Endothelial cell of umbilical vein (primary cell): ENCODE measurements at regions not wholly inside any gene's neighbourhood (a gene's known extent, or its start where the extent isn't known, plus 50 kb on each side); places are given as distances from the start of the nearest gene placed in this dataset.

Experiments
- BruUV-seq: library from RNA; stranded (reverse); fragments of 400-500 nt; replicated peaks from 2 replicates; lab custom pipeline; 2021; lab: Mats Ljungman, UMichigan
- CTCF ChIA-PET: fragments of 300-600, 350-600 bp; sonication (Branson Sonifier 250); formaldehyde crosslinking; loops from one replicate; lab custom pipeline; 2021; ENCODE audit warnings: antibody characterized with exemption, inconsistent platforms; lab: Charles Lee
- POLR2A ChIA-PET: fragments of 300-600, 350-600 bp; sonication (Branson Sonifier 250); formaldehyde crosslinking; loops from one replicate; lab custom pipeline; 2021; ENCODE audit warnings: antibody characterized with exemption, inconsistent platforms; lab: Charles Lee
- DNase-seq: peaks from one replicate; pipeline ENCODE4 v3.0.0-alpha.2; 2011; ENCODE audit warnings: low read depth, low spot score
- FAIRE-seq: peaks from 2 replicates; lab custom pipeline; 2011; peaks lifted over from hg19 to GRCh38; lab: Jason Lieb, UNC
- H2AFZ ChIP-seq: 2 replicates; pipeline ENCODE4 v1.6.0; 2012; ENCODE audit warnings: low read depth, low read length, control low read depth, inconsistent platforms
- H3K27ac ChIP-seq: 2 replicates; pipeline ENCODE4 v1.5.1; 2011; ENCODE audit warnings: low read depth, mild to moderate bottlenecking, control low read depth, low read length, moderate library complexity; ENCODE audit not compliant: insufficient read depth
- H3K27me3 ChIP-seq, 2 experiments: 2 replicates each; pipeline versions ENCODE4 v1.6.0 to v1.6.1; 2011; ENCODE audit warnings: low read length in 2 of 2, mixed read lengths in 1 of 2; ENCODE audit not compliant: control insufficient read depth in 2 of 2, insufficient read depth in 2 of 2
- H3K36me3 ChIP-seq, 2 experiments: 2 replicates in 1 of 2; 3 replicates in 1 of 2; pipeline ENCODE4 v1.5.1; 2011; ENCODE audit warnings: low read length in 2 of 2, mild to moderate bottlenecking in 1 of 2, moderate library complexity in 1 of 2; ENCODE audit not compliant: control insufficient read depth in 2 of 2, insufficient read depth in 2 of 2; ENCODE audit errors: extremely low read depth in 1 of 2
- H3K4me1 ChIP-seq: 3 replicates; pipeline ENCODE4 v1.5.1; 2011; ENCODE audit warnings: mild to moderate bottlenecking, low read length; ENCODE audit not compliant: control insufficient read depth, insufficient read depth; ENCODE audit errors: extremely low read depth
- H3K4me2 ChIP-seq: 2 replicates; pipeline ENCODE4 v1.6.1; 2011; ENCODE audit warnings: low read length, control low read depth, mixed read lengths; ENCODE audit not compliant: insufficient read depth
- H3K4me3 ChIP-seq, 3 experiments: fragments of 200-600 bp in 1 of 3; sonication (generic), shearing (Covaris generic) in 1 of 3; replicated peaks in 1 of 3; 2 replicates each; pipeline ENCODE4 v1.5.1; 2011 to 2016; ENCODE audit warnings: control low read depth in 3 of 3, low read length in 3 of 3, mild to moderate bottlenecking in 2 of 3, inconsistent platforms in 1 of 3, low read depth in 1 of 3, moderate library complexity in 1 of 3; ENCODE audit not compliant: insufficient read depth in 1 of 3
- H3K79me2 ChIP-seq: 2 replicates; pipeline ENCODE4 v1.6.0; 2012; ENCODE audit warnings: low read length, inconsistent platforms; ENCODE audit not compliant: control insufficient read depth, insufficient read depth
- H3K9ac ChIP-seq: replicated peaks from 2 replicates; pipeline ENCODE3; 2011; ENCODE audit warnings: low read length, control low read depth; ENCODE audit not compliant: insufficient read depth; ENCODE audit errors: extremely low read depth
- H3K9me1 ChIP-seq: replicated peaks from 3 replicates; pipeline ENCODE4 v1.6.0; 2011; ENCODE audit warnings: mild to moderate bottlenecking, low read length; ENCODE audit not compliant: control insufficient read depth, insufficient read depth; ENCODE audit errors: extremely low read depth
- H3K9me3 ChIP-seq: replicated peaks from 2 replicates; pipeline ENCODE4 v1.5.1; 2012; ENCODE audit warnings: low read length, inconsistent platforms; ENCODE audit not compliant: control insufficient read depth, insufficient read depth
- H4K20me1 ChIP-seq: replicated peaks from 2 replicates; pipeline ENCODE3; 2011; ENCODE audit warnings: mild to moderate bottlenecking, low read length; ENCODE audit not compliant: control insufficient read depth, insufficient read depth; ENCODE audit errors: extremely low read depth
- CTCF ChIP-seq, 2 donors: IDR thresholded peaks; 1 replicate in 1 of 2; 2 replicates in 1 of 2; pipeline ENCODE4 v1.5.1; 2011; ENCODE audit warnings: low read length in 2 of 2, mild to moderate bottlenecking in 2 of 2, moderate library complexity in 2 of 2, control low read depth in 1 of 2, inconsistent platforms in 1 of 2, low read depth in 1 of 2; ENCODE audit not compliant: insufficient read depth in 1 of 2; ENCODE audit errors: extremely low read depth in 1 of 2
- EZH2 ChIP-seq: IDR thresholded peaks from 2 replicates; pipeline ENCODE4 v1.6.1; 2012; ENCODE audit warnings: borderline replicate concordance, low read depth, mild to moderate bottlenecking, moderate library complexity, low read length, inconsistent platforms; ENCODE audit not compliant: severe bottlenecking
- FOS ChIP-seq: IDR thresholded peaks from 2 replicates; pipeline ENCODE4 v1.6.1; 2011; ENCODE audit warnings: mild to moderate bottlenecking, low read length, moderate library complexity, borderline replicate concordance; ENCODE audit not compliant: insufficient read depth
- GATA2 ChIP-seq: IDR thresholded peaks from 2 replicates; pipeline ENCODE4 v1.7.0; 2011; ENCODE audit warnings: low read depth, mild to moderate bottlenecking, moderate library complexity, mixed read lengths, low read length; ENCODE audit not compliant: insufficient read length, insufficient read depth
- JUN ChIP-seq: IDR thresholded peaks from 2 replicates; pipeline ENCODE4 v1.6.1; 2011; ENCODE audit warnings: borderline replicate concordance, low read depth; ENCODE audit not compliant: insufficient read length, insufficient read depth
- MYC ChIP-seq: IDR thresholded peaks from one replicate; pipeline ENCODE4 v1.6.1; 2011; ENCODE audit warnings: mild to moderate bottlenecking, low read depth, low read length
- POLR2A ChIP-seq: IDR thresholded peaks from 2 replicates; pipeline ENCODE4 v1.6.1; 2012; ENCODE audit warnings: low read depth, mild to moderate bottlenecking, control low read depth, low read length
- POLR2AphosphoS5 ChIP-seq: IDR thresholded peaks from 2 replicates; pipeline ENCODE4 v1.6.1; 2012; ENCODE audit warnings: low read depth, mild to moderate bottlenecking, control low read depth, low read length, moderate library complexity; ENCODE audit not compliant: insufficient read depth
- dilution Hi-C: fragments of 300-500 bp; cut with MboI; formaldehyde crosslinking; loops from one replicate; pipeline ENCODE4 v1.15.0; 2019; ENCODE audit warnings: low sequenced_read_pairs; ENCODE audit not compliant: extremely low pct_ligation_motif_present
- intact Hi-C: fragments of 100-400 bp; cut with micrococcal nuclease; formaldehyde crosslinking; loops from one replicate; pipeline ENCODE4 v1.10.0; 2022
- TF ChIP-seq, protein P1 (sequence below): IDR thresholded peaks from 2 replicates; pipeline ENCODE4 v1.6.1; 2011; ENCODE audit not compliant: insufficient read depth, insufficient read length

DNA sequence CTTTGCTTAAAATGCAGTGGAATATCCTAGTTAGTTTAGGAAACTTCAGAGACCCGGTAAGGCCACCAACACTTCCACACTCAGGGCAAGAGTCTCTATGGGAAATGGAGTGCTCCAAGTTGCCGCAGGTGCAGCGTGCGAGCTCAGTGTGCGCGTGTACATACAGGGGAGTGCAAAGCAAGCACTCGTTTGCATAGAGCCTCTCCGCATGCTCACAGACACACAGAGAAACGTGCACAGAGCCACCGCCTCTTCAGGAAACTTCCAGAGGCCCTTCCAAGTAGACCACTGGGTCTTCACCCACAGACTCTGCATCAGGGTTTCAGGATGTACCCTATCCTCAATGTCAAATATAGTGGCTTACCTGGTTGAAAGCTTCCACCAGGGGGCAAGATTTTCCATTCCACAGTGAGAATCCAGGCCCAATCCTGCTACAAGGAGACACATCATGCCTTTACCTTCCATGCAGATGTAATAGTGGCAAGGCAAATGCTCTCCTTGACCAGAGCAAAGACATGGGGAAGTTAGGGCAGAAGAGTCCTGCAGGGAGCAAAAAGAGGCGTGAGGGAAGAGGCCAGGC is 513.0 kb upstream of the MYT1L start:
- TF ChIP-seq POLR2AphosphoS5: no peak
- Histone ChIP-seq H3K4me1 (no peaks in the 10 kb centered on the region), H3K27me3 (no peaks in the 10 kb centered on the region), H3K79me2 (no peaks in the 10 kb centered on the region), H2AFZ (no peak overlapping the region), H3K27ac (no peak overlapping the region), H3K36me3 (no peaks in the 10 kb centered on the region), H3K9me3 (peaks cover 6% of the 10 kb centered on the region), H3K4me2 (no peak overlapping the region), H3K9me1 (no peaks in the 10 kb centered on the region), H3K4me3 (no peak overlapping the region), H4K20me1 (no peaks in the 10 kb centered on the region), H3K9ac (no peak overlapping the region)
- POLR2A ChIA-PET: no interaction called here
- FAIRE-seq: no peak
- no peak for DNase-seq
- intact Hi-C loops: no loop called here
- BruUV-seq: no TSS peak
- dilution Hi-C loops: no loop called here
- CTCF ChIA-PET: no interaction called here

DNA sequence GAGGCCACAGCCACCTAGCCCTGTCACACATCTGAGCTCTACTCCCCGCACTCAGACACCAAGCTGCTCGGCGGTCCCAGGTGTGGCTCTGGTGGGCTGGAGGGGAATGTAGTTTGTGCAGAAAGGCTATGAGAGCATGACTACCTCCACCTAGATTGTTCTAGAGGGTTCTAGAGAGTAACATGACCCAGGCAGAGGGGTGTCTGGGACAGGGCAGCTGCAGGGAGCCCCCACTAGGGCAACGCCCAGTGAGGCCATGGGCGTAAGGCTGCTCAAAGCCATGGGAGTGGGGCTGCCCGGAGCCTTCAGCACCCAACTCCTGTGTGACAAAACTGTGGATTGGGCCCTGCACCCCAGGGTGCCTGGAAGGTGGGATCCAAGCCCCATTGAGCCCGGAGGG is 511.4 kb upstream of the MYT1L start:
- Histone ChIP-seq H3K4me3 (no peak overlapping the region), H3K4me1 (no peaks in the 10 kb centered on the region), H3K27me3 (no peaks in the 10 kb centered on the region), H4K20me1 (no peaks in the 10 kb centered on the region), H3K9me1 (no peaks in the 10 kb centered on the region), H3K79me2 (no peaks in the 10 kb centered on the region), H3K9ac (no peak overlapping the region), H3K27ac (no peak overlapping the region), H3K9me3 (peaks cover 9% of the 10 kb centered on the region), H3K36me3 (no peaks in the 10 kb centered on the region), H3K4me2 (no peak overlapping the region), H2AFZ (no peak overlapping the region)
- DNase-seq: no peak
- FAIRE-seq: no peak
- ChIA-PET POLR2A (no interaction called here), CTCF (no interaction called here)
- dilution Hi-C loops (no loop called here), intact Hi-C loops (no loop called here)
- TF ChIP-seq GATA2 (no peak), CTCF (IDR thresholded peaks at IDR 0.05; ENCODE audit: extremely low read depth in 1 of 2, insufficient read depth in 1 of 2, low read depth in 1 of 2, low read length in 2 of 2) (no peak), FOS (no peak), POLR2A (no peak), EZH2 (no peak), POLR2AphosphoS5 (no peak), JUN (no peak), MYC (no peak)
- TF ChIP-seq, protein P1, sequence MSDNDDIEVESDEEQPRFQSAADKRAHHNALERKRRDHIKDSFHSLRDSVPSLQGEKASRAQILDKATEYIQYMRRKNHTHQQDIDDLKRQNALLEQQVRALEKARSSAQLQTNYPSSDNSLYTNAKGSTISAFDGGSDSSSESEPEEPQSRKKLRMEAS: no peak
- no TSS peak for BruUV-seq
